Effector memory CD8-positive, alpha-beta T cell (primary cell): ENCODE measurements at regions not wholly inside any gene's neighbourhood (a gene's known extent, or its start where the extent isn't known, plus 50 kb on each side); places are given as distances from the start of the nearest gene placed in this dataset.
A peak's percentile ranks its signal among the peaks of the same experiment; 100 is the strongest.

ENCODE experiments used
- ATAC-seq: fragments of 150-1000 bp; cut with Tn5 transposase; replicated peaks from 2 replicates; pipeline ENCODE4 v1.10.0; 2021; ENCODE audit warnings: mild to moderate bottlenecking, moderate library complexity
- DNase-seq, 3 experiments: peaks; one replicate each; pipeline ENCODE4 v3.0.0; 2021
- H3K27ac Mint-ChIP-seq, 2 donors: one replicate each; pipeline ENCODE4 v1.8.0; 2022; ENCODE audit warnings: mild to moderate bottlenecking in 2 of 2, mixed read lengths in 2 of 2, moderate library complexity in 2 of 2
- H3K27me3 Mint-ChIP-seq, 2 donors: one replicate each; pipeline ENCODE4 v1.8.0; 2022; ENCODE audit warnings: mixed read lengths in 2 of 2
- H3K36me3 Mint-ChIP-seq: one replicate; pipeline ENCODE4 v1.8.0; 2022; ENCODE audit warnings: mild to moderate bottlenecking, moderate library complexity, mixed read lengths; ENCODE audit not compliant: insufficient read depth
- H3K4me1 Mint-ChIP-seq, 2 donors: one replicate each; pipeline ENCODE4 v1.8.0; 2022; ENCODE audit warnings: low read depth in 2 of 2, mixed read lengths in 2 of 2
- H3K4me3 Mint-ChIP-seq, 2 donors: one replicate each; pipeline ENCODE4 v1.8.0; 2022; ENCODE audit warnings: mild to moderate bottlenecking in 2 of 2, mixed read lengths in 2 of 2, moderate library complexity in 2 of 2
- H3K9me3 Mint-ChIP-seq, 2 donors: one replicate each; pipeline ENCODE4 v1.8.0; 2022; ENCODE audit warnings: mixed read lengths in 2 of 2

- no peaks in the 10 kb centered on the region for H3K4me1 Mint-ChIP-seq
These were observed 111.8 kb upstream of the TLE3 start for GRCh38 chr15:70209499-70209898.

GRCh38 chr15:70208332-70208731, 110.6 kb upstream of the TLE3 start:
- DNase-seq, result no peak
- no peaks in the 10 kb centered on the region for H3K36me3 Mint-ChIP-seq
- H3K27ac Mint-ChIP-seq, result no peak overlapping the region
- H3K27me3 Mint-ChIP-seq, result peaks cover 16 to 39% of the 10 kb centered on the region in 2 donors
- H3K4me3 Mint-ChIP-seq, result no peak overlapping the region
- ATAC-seq, result no peak
- H3K9me3 Mint-ChIP-seq, result no peaks in the 10 kb centered on the region
- H3K4me1 Mint-ChIP-seq, result no peaks in the 10 kb centered on the region

More at GRCh38 chr15:70209499-70209898, 111.8 kb upstream of the TLE3 start:
- Mint-ChIP-seq H3K4me3 (no peak overlapping the region), H3K27me3 (peaks cover 16 to 39% of the 10 kb centered on the region in 2 donors), H3K9me3 (no peaks in the 10 kb centered on the region), H3K27ac (peak overlapping the region in 1 of 2 donors; percentile 6), H3K36me3 (no peaks in the 10 kb centered on the region)
- ATAC-seq (no peak), DNase-seq (no peak)

- Mint-ChIP-seq H3K27me3 (peaks cover 16 to 31% of the 10 kb centered on the region in 2 donors), H3K4me3 (no peak overlapping the region), H3K36me3 (no peaks in the 10 kb centered on the region), H3K4me1 (no peaks in the 10 kb centered on the region), H3K27ac (no peak overlapping the region), H3K9me3 (no peaks in the 10 kb centered on the region)
- ATAC-seq, result no peak
- DNase-seq, result no peak
These were observed 109.0 kb upstream of the TLE3 start for GRCh38 chr15:70206668-70207067.

- H3K36me3 Mint-ChIP-seq, result no peaks in the 10 kb centered on the region
- H3K4me3 Mint-ChIP-seq, result no peak overlapping the region
- no peak overlapping the region for H3K27ac Mint-ChIP-seq
- no peak for DNase-seq
- no peaks in the 10 kb centered on the region for H3K9me3 Mint-ChIP-seq
- no peak for ATAC-seq
- no peaks in the 10 kb centered on the region for H3K4me1 Mint-ChIP-seq
- H3K27me3 Mint-ChIP-seq, result peaks cover 9 to 18% of the 10 kb centered on the region in 2 donors
These were observed 106.9 kb upstream of the TLE3 start for GRCh38 chr15:70204652-70205051.

GRCh38 chr15:70203981-70204560, 106.4 kb upstream of the TLE3 start:
- no peaks in the 10 kb centered on the region for H3K36me3 Mint-ChIP-seq
- ATAC-seq, result no peak

GRCh38 chr15:70202756-70203155, 105.0 kb upstream of the TLE3 start:
- DNase-seq, result no peak
- Mint-ChIP-seq H3K27me3 (peaks cover 9 to 20% of the 10 kb centered on the region in 2 donors), H3K27ac (no peak overlapping the region), H3K9me3 (no peaks in the 10 kb centered on the region), H3K36me3 (no peaks in the 10 kb centered on the region), H3K4me1 (no peaks in the 10 kb centered on the region), H3K4me3 (no peak overlapping the region)
- ATAC-seq, result no peak

More at GRCh38 chr15:70203981-70204560, 106.4 kb upstream of the TLE3 start:
- Mint-ChIP-seq H3K4me1 (no peaks in the 10 kb centered on the region), H3K9me3 (no peaks in the 10 kb centered on the region), H3K27ac (no peak overlapping the region), H3K4me3 (no peak overlapping the region), H3K27me3 (peaks cover 9 to 12% of the 10 kb centered on the region in 2 donors)
- DNase-seq, result no peak

- H3K4me3 Mint-ChIP-seq, result no peak overlapping the region
- ATAC-seq (no peak), DNase-seq (no peak)
- peaks cover 3% of the 10 kb centered on the region for H3K36me3 Mint-ChIP-seq
- no peaks in the 10 kb centered on the region for H3K4me1 Mint-ChIP-seq
- H3K9me3 Mint-ChIP-seq, result no peaks in the 10 kb centered on the region
- H3K27me3 Mint-ChIP-seq, result peaks cover 3 to 29% of the 10 kb centered on the region in 2 donors
- no peak overlapping the region for H3K27ac Mint-ChIP-seq
These were observed 103.7 kb upstream of the TLE3 start for GRCh38 chr15:70201425-70201775.

GRCh38 chr15:70200511-70201424, 103.1 kb upstream of the TLE3 start:
- peaks cover 0 to 25% of the 10 kb centered on the region in 2 donors for H3K27me3 Mint-ChIP-seq
- H3K27ac Mint-ChIP-seq, result no peak overlapping the region
- peaks cover 3% of the 10 kb centered on the region for H3K36me3 Mint-ChIP-seq
- ATAC-seq (no peak), DNase-seq (no peak)
- H3K4me1 Mint-ChIP-seq, result no peaks in the 10 kb centered on the region
- H3K9me3 Mint-ChIP-seq, result no peaks in the 10 kb centered on the region
- no peak overlapping the region for H3K4me3 Mint-ChIP-seq

- Mint-ChIP-seq H3K27ac (no peak overlapping the region), H3K36me3 (peaks cover 3% of the 10 kb centered on the region), H3K4me3 (no peak overlapping the region), H3K27me3 (peaks cover 0 to 28% of the 10 kb centered on the region in 2 donors), H3K9me3 (no peaks in the 10 kb centered on the region), H3K4me1 (no peaks in the 10 kb centered on the region)
- DNase-seq (no peak), ATAC-seq (no peak)
These were observed 102.1 kb upstream of the TLE3 start for GRCh38 chr15:70199540-70200410.

GRCh38 chr15:70199124-70199482, 101.4 kb upstream of the TLE3 start:
- ATAC-seq, result no peak
- Mint-ChIP-seq H3K9me3 (no peaks in the 10 kb centered on the region), H3K36me3 (peaks cover 3% of the 10 kb centered on the region), H3K27me3 (peaks cover 0 to 35% of the 10 kb centered on the region in 2 donors), H3K4me3 (no peak overlapping the region), H3K4me1 (no peaks in the 10 kb centered on the region), H3K27ac (no peak overlapping the region)
- no peak for DNase-seq

- no peaks in the 10 kb centered on the region for H3K9me3 Mint-ChIP-seq
- H3K4me3 Mint-ChIP-seq, result no peak overlapping the region
- DNase-seq (no peak), ATAC-seq (no peak)
- H3K27me3 Mint-ChIP-seq, result peaks cover 0 to 40% of the 10 kb centered on the region in 2 donors
- no peak overlapping the region for H3K27ac Mint-ChIP-seq
- no peaks in the 10 kb centered on the region for H3K4me1 Mint-ChIP-seq
- peaks cover 3% of the 10 kb centered on the region for H3K36me3 Mint-ChIP-seq
These were observed 100.9 kb upstream of the TLE3 start for GRCh38 chr15:70198441-70199123.

GRCh38 chr15:70197945-70198361, 100.2 kb upstream of the TLE3 start:
- Mint-ChIP-seq H3K27ac (no peak overlapping the region), H3K9me3 (no peaks in the 10 kb centered on the region), H3K27me3 (peaks cover 0 to 46% of the 10 kb centered on the region in 2 donors), H3K36me3 (peaks cover 3% of the 10 kb centered on the region), H3K4me1 (no peaks in the 10 kb centered on the region), H3K4me3 (no peak overlapping the region)
- ATAC-seq (no peak), DNase-seq (no peak)
